Neuron (in vitro differentiated cells): ENCODE measurements at regions not wholly inside any gene's neighbourhood (a gene's known extent, or its start where the extent isn't known, plus 50 kb on each side); places are given as distances from the start of the nearest gene placed in this dataset.
"Not testable (repeated sequence)": the region's sequence is repeated elsewhere in the genome, so short reads cannot be mapped to it uniquely, and the experiment has no call there.

Experiments used
- H2AFZ ChIP-seq: one replicate; pipeline ENCODE4 v1.6.1; 2013; ENCODE audit warnings: low read depth, mild to moderate bottlenecking, inconsistent platforms, low read length, moderate library complexity
- H3K27me3 ChIP-seq: one replicate; pipeline ENCODE4 v1.6.1; 2013; ENCODE audit warnings: low read length; ENCODE audit not compliant: insufficient read depth
- H3K36me3 ChIP-seq: one replicate; pipeline ENCODE4 v1.6.1; 2013; ENCODE audit warnings: low read length; ENCODE audit not compliant: insufficient read depth
- H3K4me1 ChIP-seq: one replicate; pipeline ENCODE4 v1.6.1; 2013; ENCODE audit warnings: low read length; ENCODE audit not compliant: insufficient read depth
- H3K4me3 ChIP-seq: 2 replicates; pipeline ENCODE4 v1.5.1; 2013; ENCODE audit warnings: mild to moderate bottlenecking, low read length, moderate library complexity
- H3K9me3 ChIP-seq: one replicate; pipeline ENCODE4 v1.6.1; 2013; ENCODE audit warnings: low read length

- no peak overlapping the region for H3K4me3 ChIP-seq
- H3K4me1 ChIP-seq = no peaks in the 10 kb centered on the region
- H3K9me3 ChIP-seq = no peaks in the 10 kb centered on the region
- H3K27me3 ChIP-seq = no peaks in the 10 kb centered on the region
- no peak overlapping the region for H2AFZ ChIP-seq
- no peaks in the 10 kb centered on the region for H3K36me3 ChIP-seq
These were observed 1293.0 kb upstream of the EPHA6 start for GRCh38 chr3:95521396-95521795.

GRCh38 chr3:95522449-95522848 lies 1291.9 kb upstream of the EPHA6 start:
- H3K4me1 ChIP-seq = no peaks in the 10 kb centered on the region
- no peaks in the 10 kb centered on the region for H3K36me3 ChIP-seq
- H3K27me3 ChIP-seq = no peaks in the 10 kb centered on the region
- no peak overlapping the region for H3K4me3 ChIP-seq
- H2AFZ ChIP-seq = no peak overlapping the region
- no peaks in the 10 kb centered on the region for H3K9me3 ChIP-seq

GRCh38 chr3:95539950-95540483 lies 1274.4 kb upstream of the EPHA6 start:
- no peak overlapping the region for H2AFZ ChIP-seq
- no peaks in the 10 kb centered on the region for H3K27me3 ChIP-seq

GRCh38 chr3:95565502-95565901 lies 1248.9 kb upstream of the EPHA6 start:
- Histone ChIP-seq H2AFZ (no peak overlapping the region), H3K4me3 (no peak overlapping the region), H3K27me3 (no peaks in the 10 kb centered on the region), H3K9me3 (no peaks in the 10 kb centered on the region), H3K36me3 (no peaks in the 10 kb centered on the region), H3K4me1 (no peaks in the 10 kb centered on the region)

More at GRCh38 chr3:95539950-95540483, 1274.4 kb upstream of the EPHA6 start:
- Histone ChIP-seq H3K9me3 (no peaks in the 10 kb centered on the region), H3K4me1 (no peaks in the 10 kb centered on the region), H3K4me3 (no peak overlapping the region), H3K36me3 (no peaks in the 10 kb centered on the region)

- Histone ChIP-seq H3K4me3 (no peak overlapping the region), H2AFZ (no peak overlapping the region), H3K27me3 (no peaks in the 10 kb centered on the region), H3K9me3 (no peaks in the 10 kb centered on the region), H3K36me3 (no peaks in the 10 kb centered on the region), H3K4me1 (no peaks in the 10 kb centered on the region)
These were observed 1247.0 kb upstream of the EPHA6 start for GRCh38 chr3:95567346-95567745.

GRCh38 chr3:95586754-95587153 lies 1227.6 kb upstream of the EPHA6 start:
- Histone ChIP-seq H3K9me3 (no peaks in the 10 kb centered on the region), H2AFZ (no peak overlapping the region), H3K36me3 (no peaks in the 10 kb centered on the region), H3K4me1 (no peaks in the 10 kb centered on the region), H3K27me3 (no peaks in the 10 kb centered on the region), H3K4me3 (no peak overlapping the region)

- not testable (repeated sequence) for H3K9me3 ChIP-seq, H3K4me3 ChIP-seq, H3K36me3 ChIP-seq, H3K4me1 ChIP-seq, H3K27me3 ChIP-seq, H2AFZ ChIP-seq
These were observed 1226.8 kb upstream of the EPHA6 start for GRCh38 chr3:95587641-95588040.

GRCh38 chr3:95588473-95588872 lies 1225.9 kb upstream of the EPHA6 start:
- Histone ChIP-seq H3K9me3 (no peaks in the 10 kb centered on the region), H3K4me3 (no peak overlapping the region), H3K4me1 (no peaks in the 10 kb centered on the region), H3K36me3 (no peaks in the 10 kb centered on the region), H2AFZ (no peak overlapping the region), H3K27me3 (no peaks in the 10 kb centered on the region)

GRCh38 chr3:95595416-95596075 lies 1218.8 kb upstream of the EPHA6 start:
- Histone ChIP-seq H3K36me3 (no peaks in the 10 kb centered on the region), H3K27me3 (no peaks in the 10 kb centered on the region), H2AFZ (no peak overlapping the region), H3K4me1 (no peaks in the 10 kb centered on the region), H3K4me3 (no peak overlapping the region), H3K9me3 (no peaks in the 10 kb centered on the region)

- Histone ChIP-seq H3K9me3 (peaks cover 3% of the 10 kb centered on the region), H3K27me3 (no peaks in the 10 kb centered on the region), H3K4me3 (no peak overlapping the region), H3K4me1 (no peaks in the 10 kb centered on the region), H2AFZ (no peak overlapping the region), H3K36me3 (no peaks in the 10 kb centered on the region)
These were observed 1206.5 kb upstream of the EPHA6 start for GRCh38 chr3:95607926-95608325.

GRCh38 chr3:95609411-95609810 lies 1205.0 kb upstream of the EPHA6 start:
- Histone ChIP-seq H3K36me3 (no peaks in the 10 kb centered on the region), H3K9me3 (peaks cover 3% of the 10 kb centered on the region), H3K27me3 (no peaks in the 10 kb centered on the region), H3K4me1 (no peaks in the 10 kb centered on the region), H3K4me3 (no peak overlapping the region), H2AFZ (no peak overlapping the region)

GRCh38 chr3:95612611-95613010 lies 1201.8 kb upstream of the EPHA6 start:
- no peak overlapping the region for H2AFZ ChIP-seq
- peaks cover 3% of the 10 kb centered on the region for H3K9me3 ChIP-seq
- H3K36me3 ChIP-seq = no peaks in the 10 kb centered on the region
- no peaks in the 10 kb centered on the region for H3K27me3 ChIP-seq
- no peaks in the 10 kb centered on the region for H3K4me1 ChIP-seq
- no peak overlapping the region for H3K4me3 ChIP-seq

- H3K4me1 ChIP-seq = no peaks in the 10 kb centered on the region
- H3K27me3 ChIP-seq = no peaks in the 10 kb centered on the region
- no peak overlapping the region for H2AFZ ChIP-seq
- H3K4me3 ChIP-seq = no peak overlapping the region
- H3K36me3 ChIP-seq = no peaks in the 10 kb centered on the region
- no peaks in the 10 kb centered on the region for H3K9me3 ChIP-seq
These were observed 1200.4 kb upstream of the EPHA6 start for GRCh38 chr3:95613993-95614392.
